Colon (tissue), 2 donors: ENCODE measurements at regions not wholly inside any gene's neighbourhood (a gene's known extent, or its start where the extent isn't known, plus 50 kb on each side); places are given as distances from the start of the nearest gene placed in this dataset.
"Not testable (repeated sequence)": the region's sequence is repeated elsewhere in the genome, so short reads cannot be mapped to it uniquely, and the experiment has no call there.

ENCODE experiments used
- FAIRE-seq: peaks from 2 replicates; lab custom pipeline; 2012; peaks lifted over from hg19 to GRCh38; lab: Jason Lieb, UNC
- donor health status: control.
- donor health status: control.

DNA sequence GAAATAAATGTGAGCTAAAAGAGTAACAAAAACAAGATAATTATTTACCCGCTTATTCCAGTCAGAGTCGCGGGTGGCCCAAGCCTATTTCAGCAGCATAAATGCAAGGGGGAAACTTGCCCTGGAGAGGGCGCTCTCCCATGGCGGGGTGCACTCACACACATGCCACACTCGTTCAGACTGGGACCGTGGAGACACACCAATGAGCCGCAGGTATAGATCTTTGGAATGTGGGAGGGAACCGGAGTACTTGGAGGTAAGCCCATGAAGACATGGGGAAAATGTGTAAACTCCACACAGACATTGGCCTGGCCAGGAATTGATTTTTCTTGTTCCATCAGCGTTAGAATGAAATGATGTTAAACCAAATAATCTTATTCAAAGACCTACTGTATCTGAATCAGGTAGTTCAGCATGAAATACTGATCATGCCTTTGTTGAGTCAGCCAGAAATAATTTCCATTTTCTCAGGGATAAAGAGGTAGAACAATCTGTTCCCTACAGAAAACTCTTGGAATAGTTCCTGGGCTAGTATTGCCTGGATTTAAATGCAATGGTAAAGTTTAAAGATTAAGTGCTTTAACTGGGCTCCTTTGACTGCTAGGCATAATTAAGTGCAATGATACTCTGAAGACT is 191.5 kb downstream of the MCHR2 start:
- FAIRE-seq, result no peak

DNA sequence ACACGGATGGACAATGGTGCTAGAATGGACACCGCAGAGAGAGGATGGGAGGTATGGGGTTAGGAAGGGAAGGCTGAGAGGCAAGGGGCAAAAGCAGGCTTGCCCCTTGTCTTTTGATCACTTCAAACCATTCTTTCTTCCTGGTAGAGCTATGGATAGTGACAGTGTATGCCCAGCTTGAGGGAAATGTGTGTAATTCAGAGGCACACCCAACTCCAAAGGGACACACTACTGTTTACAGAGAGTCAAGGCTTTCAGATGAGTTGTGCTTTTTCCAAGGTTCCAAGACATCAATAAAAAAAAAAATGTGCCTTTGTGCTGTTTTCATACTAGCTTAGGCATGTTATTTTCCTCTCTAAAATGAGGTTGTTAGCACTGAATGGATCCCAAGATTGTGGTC is 185.0 kb downstream of the MCHR2 start:
- no peak for FAIRE-seq

DNA sequence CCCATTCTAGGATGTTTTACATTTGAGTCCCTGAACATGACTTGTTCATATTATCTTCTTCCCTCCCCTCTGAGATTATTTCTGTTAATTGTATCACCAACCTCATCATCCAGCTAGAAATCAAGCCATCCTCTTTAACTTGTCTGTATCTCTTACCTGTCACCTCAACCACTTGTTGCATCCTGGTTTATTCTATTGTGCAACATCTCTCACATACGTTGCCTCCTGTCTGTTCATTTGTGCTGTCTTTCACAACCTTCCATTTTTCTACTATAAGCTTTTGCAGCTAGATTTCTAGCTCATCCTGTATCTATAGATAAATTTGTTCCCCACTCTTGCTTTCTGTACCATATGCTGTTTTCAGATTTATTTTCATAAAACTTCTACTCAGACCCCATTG is 183.7 kb downstream of the MCHR2 start:
- no peak for FAIRE-seq

DNA sequence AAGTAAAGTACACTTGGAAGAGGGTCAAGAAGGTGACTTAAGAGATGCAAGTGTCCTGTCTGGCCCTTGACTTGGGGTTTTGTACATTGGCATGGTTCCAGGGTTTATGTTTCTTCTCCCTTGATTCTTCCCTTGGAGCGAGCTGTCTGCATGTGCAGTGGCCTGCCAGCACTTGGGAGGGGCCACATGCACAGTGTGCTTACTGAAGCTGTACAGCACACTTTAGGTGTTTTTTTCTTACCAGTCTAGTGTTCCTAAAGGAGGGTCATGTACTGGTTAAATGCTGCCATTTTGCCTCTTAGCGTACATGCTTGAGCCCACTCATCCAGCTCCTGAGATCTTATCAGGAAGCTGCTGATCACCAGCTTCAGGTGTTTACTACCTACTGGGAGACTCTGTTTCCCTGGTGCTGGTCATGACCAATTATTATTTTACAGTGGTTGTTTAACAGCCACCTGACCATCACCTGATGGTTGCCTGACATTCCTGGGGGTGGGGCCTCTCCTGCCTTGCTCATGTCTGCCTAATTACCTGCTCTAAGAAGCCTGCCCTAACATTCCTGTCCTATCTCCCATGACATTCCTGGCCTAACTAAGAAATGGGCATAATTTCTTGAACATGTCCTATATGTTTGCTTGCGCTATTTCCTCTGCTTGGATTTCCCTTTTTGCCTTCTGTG is 182.9 kb downstream of the MCHR2 start:
- no peak for FAIRE-seq

DNA sequence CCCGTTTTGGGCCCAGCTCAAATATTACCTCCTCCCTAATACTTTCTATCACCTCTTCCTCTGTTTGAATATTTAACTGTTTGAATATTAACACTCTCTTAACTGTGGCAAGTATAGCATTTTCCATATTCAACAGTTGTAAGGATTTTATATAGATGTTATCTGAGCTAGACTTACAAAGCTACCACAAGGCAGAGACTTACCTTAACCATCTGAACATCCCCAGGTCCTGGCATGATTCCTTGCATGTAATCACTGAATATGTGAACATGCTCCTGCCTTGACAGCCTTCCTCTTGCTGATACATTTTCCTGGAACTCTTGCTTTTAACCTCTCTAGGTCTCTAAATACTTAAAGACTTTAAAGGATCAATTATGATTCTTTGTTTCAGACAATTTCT is 182.4 kb downstream of the MCHR2 start:
- FAIRE-seq, result no peak

DNA sequence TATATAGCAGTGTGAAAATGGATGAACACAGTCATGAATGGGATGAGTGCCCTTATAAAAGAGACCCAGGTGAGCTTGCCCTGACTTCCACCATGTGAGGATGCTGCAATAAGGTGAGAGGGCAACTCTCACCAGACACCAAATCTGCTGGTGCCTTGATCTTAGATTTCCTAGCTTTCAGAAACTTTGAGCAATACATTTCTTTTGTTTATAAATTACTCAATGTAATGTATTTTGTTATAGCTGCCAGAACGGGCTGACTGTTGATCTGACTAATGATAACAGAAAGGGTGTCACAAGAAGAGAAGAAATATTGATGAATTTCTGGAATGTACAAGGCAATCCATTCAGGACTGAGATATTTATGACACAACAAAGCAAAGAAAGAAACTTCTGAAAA is 180.5 kb downstream of the MCHR2 start:
- no peak for FAIRE-seq

DNA sequence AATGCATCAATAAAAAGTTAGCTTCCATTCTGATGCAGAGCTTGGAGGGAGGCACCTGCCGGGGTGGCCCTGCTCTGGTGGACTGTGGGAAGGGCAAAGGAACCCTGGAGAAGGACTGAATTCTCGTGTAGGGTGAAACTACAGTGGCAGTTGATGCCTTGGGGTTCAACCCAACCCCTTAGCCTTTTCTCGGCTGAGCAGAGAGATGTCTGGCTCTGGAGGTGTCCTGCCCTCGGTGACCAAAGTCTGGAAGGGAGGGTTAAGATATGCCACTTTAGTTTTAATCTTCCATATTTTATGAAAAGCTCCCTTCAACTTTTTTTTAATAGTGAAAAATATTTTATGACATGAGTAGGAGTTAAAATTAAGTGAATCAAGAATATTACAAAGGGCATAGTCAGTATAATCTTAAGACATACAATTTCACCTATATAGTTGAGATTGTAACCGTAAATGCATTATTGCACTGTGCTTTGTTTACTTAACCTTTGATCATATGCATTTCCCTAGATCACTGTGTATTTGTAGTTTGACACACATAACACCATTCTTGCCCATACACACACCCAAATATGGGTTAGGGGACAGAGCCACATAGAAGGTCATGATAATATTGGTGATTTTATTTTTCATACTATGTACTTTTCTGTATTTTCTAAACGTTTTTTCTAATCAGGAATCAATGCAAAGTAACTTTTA is 179.6 kb downstream of the MCHR2 start:
- FAIRE-seq, result peak; percentile 18

DNA sequence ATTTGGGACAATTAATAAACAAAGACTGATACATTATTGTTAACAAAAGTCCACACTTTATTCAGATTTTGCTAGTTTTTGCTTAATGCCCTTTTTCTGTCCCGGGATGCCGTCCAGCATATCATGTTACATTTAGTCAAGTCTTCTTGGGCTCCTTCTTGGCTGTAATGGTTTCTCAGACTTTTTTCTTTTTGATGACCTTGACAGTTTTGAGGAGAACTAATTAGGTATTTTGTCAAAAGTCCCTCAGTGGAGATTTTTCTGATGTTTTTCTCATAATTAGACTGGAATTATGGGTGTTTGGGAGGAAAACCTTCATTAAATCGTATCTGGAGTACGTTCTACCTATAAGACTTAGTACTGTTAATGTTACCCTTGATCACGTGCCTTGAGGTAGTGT is 177.2 kb downstream of the MCHR2 start:
- FAIRE-seq, result no peak

DNA sequence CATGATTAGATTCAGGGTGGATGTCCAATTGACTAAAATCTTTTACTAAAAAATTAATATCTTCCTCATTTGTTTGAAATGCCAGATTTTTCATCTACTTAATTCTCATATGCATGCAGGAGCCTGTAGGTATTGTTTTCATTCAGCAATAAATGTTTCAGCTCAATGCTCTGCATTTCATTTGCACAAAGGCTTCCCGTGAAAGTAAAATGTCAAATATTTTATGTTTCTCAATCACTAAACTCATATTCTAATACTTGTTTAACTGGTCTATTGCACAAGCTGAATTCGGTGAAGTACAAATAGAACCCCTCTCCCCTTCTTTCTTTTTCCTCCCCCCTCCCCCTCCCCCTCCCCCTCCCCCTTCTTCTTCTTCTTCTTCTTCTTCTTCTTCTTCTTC is 175.9 kb downstream of the MCHR2 start:
- FAIRE-seq, result no peak

DNA sequence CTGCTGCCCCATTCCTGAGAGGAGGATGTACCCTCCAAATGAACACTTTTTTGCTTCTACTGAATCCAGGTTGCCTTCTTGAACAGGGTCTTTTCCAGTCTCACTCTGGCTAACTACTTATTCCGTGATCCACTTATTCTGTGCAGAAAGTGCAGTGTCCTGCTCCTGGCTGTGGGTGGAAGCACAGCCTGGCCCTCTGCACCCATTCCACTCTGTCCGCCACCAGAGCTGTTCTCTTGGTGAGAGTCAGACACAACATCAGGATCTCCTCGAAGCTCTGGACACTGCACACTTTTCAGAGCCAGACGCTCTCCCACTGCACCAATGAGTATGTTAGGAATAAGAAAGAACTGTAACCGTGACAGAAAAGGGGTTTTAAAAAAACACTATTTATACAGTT is 174.2 kb downstream of the MCHR2 start:
- no peak for FAIRE-seq

DNA sequence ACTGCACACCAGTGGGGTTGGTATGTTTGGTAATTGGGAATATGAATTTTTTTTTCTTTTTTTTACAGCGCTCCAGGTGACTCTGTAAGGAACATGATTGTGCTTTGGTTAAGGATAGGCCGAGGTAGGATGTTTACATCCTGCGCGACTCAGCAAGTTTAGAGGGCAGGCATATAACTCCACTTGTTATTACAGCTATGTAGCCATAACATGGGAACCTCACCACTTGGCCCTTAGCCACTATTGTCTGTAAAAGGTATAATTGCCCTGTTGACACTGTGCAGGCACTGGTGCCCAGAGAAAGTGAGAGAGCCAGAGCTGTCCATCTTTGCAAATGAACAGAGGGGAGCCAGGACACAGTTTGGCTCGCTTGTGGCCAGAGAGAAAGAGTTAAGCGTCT is 172.9 kb downstream of the MCHR2 start:
- no peak for FAIRE-seq

DNA sequence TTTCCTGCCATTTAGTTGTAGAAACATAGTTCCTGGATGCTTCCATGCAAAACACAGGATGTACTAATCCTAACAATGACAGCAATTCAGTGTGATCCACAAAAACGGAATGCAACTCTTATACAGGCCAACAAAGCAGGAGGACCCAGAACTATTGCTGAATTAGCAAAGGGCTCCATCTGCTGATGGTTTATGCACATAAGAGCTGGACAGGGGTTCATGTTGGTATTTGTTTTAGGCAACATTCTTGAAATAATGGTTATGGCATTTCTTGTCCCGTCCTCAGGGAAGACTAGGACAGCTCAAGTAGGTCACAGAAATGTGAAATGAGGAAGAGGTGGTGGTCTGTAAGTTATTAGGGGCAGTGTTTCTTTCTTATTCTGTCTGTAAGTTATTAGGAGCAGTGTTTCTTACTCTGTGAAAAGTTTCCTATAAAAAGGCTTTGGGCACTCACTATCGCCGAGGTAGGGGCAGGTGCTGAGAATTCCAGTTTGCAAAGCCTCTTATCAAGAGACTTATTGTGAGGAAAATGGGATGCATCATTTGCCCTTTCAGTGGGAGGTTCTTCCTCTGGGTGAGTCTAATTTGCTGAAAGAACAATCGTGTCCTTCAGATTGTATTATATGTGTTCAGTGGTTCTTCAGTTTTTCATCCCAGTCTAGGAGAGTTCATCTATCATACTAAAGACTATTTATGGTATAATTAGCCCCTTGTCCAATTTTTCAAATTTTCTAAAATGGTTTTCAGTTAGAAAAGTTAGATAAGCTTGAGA is 171.1 kb downstream of the MCHR2 start:
- no peak for FAIRE-seq

DNA sequence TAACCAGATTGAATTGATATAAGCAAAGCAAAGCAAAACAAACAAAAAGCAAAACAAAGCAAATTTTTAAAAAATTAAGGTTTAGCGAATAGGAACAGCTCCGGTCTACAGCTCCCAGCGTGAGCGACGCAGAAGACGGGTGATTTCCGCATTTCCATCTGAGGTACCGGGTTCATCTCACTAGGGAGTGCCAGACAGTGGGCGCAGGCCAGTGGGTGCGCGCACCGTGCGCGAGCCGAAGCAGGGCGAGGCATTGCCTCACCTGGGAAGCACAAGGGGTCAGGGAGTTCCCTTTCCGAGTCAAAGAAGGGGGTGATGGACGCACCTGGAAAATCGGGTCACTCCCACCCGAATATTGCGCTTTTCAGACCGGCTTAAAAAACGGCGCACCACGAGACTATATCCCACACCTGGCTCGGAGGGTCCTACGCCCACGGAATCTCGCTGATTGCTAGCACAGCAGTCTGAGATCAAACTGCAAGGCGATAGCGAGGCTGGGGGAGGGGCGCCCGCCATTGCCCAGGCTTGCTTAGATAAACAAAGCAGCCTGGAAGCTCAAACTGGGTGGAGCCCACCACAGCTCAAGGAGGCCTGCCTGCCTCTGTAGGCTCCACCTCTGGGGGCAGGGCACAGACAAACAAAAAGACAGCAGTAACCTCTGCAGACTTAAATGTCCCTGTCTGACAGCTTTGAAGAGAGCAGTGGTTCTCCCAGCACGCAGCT is 170.3 kb downstream of the MCHR2 start:
- not testable (repeated sequence) for FAIRE-seq

DNA sequence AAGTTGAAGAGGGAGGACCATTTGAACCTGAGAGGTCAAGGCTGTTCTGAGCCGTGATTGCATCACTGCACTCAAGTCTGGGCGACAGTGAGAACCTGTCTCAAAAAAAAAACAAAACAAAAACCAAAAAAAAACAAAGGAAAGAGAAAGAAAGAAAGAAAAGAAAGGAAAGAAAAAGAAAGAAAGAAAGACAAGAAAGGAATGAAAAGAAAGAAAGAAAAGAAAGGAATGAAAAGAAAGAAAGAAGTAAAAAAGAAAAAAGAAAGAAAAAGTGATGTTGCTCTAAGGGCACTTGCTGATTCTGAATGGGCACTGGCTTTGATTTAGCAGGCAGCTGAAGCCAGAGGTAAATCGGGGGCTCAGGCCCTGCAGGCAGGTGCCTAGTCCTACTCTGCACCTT is 161.0 kb downstream of the MCHR2 start:
- no peak for FAIRE-seq

DNA sequence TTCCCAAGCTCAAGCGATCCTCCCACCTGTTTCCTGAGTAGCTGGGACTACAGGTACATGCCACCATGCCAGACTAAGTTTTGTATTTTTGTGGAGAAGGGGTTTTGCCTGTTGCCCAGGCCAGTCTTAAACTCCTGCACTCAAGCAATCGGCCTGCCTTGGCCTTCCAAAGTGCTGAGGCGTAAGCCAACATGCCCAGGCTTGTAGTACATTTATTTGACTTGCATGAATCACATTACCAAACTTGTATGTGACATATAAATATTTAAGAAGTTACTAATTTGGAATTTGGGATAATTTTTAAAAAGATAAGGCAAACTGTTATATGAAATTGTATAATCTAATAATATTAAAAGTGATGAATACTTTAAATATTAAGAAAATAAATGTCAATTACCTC is 157.6 kb downstream of the MCHR2 start:
- FAIRE-seq, result no peak

DNA sequence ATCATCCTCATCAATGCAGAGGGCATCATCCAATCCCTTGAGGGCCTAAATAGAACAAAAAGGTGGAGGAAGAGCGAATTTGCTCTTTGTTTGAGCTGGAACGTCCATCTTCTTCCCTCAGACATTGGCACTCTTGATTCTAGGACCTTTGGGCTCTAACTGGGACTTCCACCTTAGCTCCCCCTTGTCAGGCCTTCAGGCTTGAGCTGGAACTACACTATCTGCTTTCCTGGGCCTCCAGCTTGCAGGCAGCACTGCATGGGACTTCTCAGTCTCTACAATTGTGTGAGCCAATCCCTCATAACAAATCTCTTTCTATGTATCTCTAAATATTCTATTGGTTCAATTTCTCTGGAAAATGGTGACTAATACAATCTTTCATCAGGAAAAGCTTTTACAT is 155.4 kb downstream of the MCHR2 start:
- FAIRE-seq, result no peak

DNA sequence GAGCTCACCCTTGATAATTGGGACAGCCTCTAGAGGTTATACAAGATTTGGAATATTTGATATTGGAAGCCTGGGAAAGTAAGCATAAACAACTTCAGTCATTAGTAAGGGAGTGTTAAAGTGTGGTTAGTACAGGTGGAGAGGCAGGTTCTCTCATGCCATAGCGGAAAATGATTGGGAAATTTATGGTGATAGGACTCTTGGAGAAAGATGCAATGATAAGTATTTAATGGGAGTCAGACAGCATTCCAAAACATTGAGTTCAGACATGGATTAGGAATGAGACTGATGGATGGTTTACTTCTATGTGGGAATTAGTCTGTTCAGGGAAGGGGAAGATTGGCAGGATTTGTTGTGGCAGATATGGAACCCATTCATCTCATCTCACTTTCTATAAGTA is 152.7 kb downstream of the MCHR2 start:
- FAIRE-seq, result no peak

DNA sequence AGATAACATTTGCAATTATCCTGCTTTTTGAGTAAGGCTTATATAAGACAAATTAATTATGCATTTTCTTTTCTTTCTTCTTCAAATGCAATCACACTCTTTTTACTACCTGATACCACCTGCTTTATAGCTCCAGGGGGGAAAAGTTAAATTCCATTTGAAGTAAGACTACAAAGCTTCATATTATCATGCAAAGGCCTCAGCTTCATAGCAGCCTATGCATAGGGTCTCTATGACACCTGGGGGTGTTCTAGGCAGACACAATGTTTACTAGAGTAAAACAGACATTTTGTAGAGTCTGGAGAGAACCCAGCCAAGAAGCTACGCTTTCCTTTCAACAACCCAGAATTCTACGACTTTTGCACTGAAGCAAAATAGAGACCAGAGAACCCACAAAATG is 148.0 kb downstream of the MCHR2 start:
- no peak for FAIRE-seq

DNA sequence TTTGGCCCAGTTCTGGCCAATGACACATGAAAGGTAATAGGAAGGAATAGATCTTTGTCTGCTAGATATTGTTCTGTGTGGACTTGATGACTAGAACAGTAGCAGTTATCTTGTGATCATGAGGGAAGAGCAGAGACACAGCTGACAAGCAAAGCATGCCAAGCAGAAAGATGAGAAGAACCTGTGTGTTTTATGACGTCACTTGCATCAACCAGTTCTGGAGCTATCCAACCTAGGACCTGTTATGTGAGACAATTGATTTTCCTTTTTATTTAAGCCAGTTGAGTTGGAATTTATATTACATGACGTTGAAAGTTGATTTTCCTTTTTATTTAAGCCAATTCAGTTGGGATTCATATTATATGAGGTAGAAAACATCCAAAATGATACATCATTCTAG is 143.2 kb downstream of the MCHR2 start:
- no peak for FAIRE-seq

DNA sequence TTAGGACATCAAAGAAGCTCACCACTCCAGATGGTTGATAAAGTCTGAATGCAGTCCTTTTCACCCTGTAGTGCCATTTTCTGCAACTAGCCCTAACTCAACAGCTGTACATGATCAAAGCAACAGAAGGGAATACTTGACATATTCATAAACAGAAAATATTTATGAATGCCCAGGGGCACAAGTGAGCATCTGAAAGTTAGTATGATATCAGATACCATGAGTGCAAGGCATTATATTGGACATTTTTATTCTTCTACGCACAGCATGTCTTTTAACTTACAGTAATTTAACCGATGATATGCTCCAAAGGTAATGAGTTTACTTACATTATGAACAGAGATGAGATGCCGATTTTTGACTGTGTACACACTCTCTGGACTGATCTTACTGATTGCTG is 142.0 kb downstream of the MCHR2 start:
- no peak for FAIRE-seq

DNA sequence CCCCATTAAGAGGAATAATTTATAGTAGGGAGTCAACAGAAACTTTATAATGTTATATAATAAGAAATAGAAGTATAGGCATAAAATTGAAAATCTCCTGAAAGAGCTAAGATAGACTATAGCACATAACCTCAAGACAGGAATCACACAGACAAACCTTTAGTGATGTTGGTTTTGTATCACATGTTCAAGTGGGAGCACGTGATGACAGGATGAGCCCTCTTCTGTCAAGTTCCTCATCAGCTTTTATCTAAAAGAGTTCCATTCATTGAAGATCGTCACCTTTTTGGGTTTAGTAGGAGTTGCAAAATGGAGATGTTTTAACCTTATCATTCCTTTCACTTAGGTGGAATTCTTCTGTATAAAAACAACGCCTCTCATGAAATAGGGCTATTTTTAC is 127.0 kb downstream of the MCHR2 start:
- FAIRE-seq, result no peak

DNA sequence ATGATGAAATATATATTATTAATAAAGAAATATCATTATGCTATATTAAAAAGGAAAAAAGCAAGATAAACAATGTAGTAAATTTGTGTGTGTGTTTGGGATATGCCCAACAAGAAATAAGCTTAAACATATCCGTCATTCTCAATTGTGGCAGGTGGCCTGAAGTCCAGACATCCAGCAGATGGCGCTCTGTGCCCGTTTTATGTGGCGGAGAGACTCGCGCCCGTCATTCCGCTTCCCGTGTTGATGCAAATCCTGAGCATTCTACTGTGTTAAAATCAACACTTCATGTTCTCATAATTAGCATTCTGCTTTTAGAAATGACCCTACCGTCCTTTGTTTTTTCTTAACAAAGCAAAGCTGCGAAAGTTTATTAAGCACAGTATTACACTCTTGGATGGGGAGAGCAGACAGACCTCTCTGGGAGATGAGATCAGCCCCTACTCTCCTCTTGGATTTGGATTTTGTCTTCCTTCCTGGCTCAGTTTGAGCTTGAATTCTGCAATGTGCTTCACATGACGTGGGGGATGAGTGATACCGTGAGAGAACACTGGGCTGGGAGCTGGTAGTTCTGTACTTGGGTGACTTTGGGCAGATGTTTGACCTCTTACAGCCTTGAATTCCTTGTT is 125.8 kb downstream of the MCHR2 start:
- FAIRE-seq, result no peak
